ENCODE measurements at regions not wholly inside any gene's neighbourhood (a gene's known extent, or its start where the extent isn't known, plus 50 kb on each side); places are given as distances from the start of the nearest gene placed in this dataset.

DNA sequence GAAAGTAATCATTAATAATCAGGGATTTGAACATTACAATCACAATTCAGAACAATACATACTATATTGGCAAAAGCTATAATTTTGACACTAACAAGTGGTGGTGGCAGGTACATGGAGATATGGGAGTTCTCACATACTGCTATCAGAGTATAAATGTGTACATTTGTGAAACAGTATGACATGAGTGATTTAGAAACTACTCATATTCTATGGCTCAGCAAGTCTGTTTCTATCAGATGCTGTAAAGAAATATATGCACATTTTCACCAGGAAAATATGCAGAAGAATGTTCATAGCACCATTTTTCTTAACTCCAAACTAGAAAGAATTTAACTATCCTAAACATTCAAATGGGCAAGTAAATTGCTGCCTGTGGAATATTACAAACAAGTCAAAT lies 620.0 kb downstream of the SH2D4B start:
- TF ChIP-seq, protein P1, sequence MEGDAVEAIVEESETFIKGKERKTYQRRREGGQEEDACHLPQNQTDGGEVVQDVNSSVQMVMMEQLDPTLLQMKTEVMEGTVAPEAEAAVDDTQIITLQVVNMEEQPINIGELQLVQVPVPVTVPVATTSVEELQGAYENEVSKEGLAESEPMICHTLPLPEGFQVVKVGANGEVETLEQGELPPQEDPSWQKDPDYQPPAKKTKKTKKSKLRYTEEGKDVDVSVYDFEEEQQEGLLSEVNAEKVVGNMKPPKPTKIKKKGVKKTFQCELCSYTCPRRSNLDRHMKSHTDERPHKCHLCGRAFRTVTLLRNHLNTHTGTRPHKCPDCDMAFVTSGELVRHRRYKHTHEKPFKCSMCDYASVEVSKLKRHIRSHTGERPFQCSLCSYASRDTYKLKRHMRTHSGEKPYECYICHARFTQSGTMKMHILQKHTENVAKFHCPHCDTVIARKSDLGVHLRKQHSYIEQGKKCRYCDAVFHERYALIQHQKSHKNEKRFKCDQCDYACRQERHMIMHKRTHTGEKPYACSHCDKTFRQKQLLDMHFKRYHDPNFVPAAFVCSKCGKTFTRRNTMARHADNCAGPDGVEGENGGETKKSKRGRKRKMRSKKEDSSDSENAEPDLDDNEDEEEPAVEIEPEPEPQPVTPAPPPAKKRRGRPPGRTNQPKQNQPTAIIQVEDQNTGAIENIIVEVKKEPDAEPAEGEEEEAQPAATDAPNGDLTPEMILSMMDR (IDR thresholded peaks at IDR 0.05; ENCODE audit: poor library complexity): no peak
- no peak for TF ChIP-seq EZH2 (IDR thresholded peaks at IDR 0.05; ENCODE audit: borderline replicate concordance)
